WTC11 (cell line): ENCODE measurements at regions not wholly inside any gene's neighbourhood (a gene's known extent, or its start where the extent isn't known, plus 50 kb on each side); places are given as distances from the start of the nearest gene placed in this dataset.

Experiments
- ATAC-seq: fragments of 200-7000 bp; cut with Tn5 transposase; 2 replicates; pipeline ENCODE4 v1.10.0; 2021; ENCODE audit warnings: mild to moderate bottlenecking, moderate library complexity
- CTCF ChIA-PET: fragments of 300-600 bp; sonication (Branson Sonifier 250); formaldehyde crosslinking; loops from one replicate; lab custom pipeline; 2021; ENCODE audit warnings: antibody characterized with exemption; lab: Charles Lee
- POLR2A ChIA-PET: fragments of 350-600 bp; sonication (Branson Sonifier 250); formaldehyde crosslinking; loops from one replicate; lab custom pipeline; 2021; ENCODE audit warnings: antibody characterized with exemption; lab: Charles Lee
- DNase-seq: peaks from one replicate; pipeline ENCODE4 v3.0.0; 2021; ENCODE audit warnings: low spot score
- H3K27ac Mint-ChIP-seq: 2 replicates; pipeline ENCODE4 v1.8.0; 2021; ENCODE audit warnings: mixed read lengths
- H3K27me3 Mint-ChIP-seq: 2 replicates; pipeline ENCODE4 v1.8.0; 2021; ENCODE audit warnings: low read depth, mild to moderate bottlenecking, moderate library complexity, mixed read lengths
- H3K36me3 Mint-ChIP-seq: 2 replicates; pipeline ENCODE4 v1.8.0; 2021; ENCODE audit warnings: mixed read lengths
- H3K4me1 Mint-ChIP-seq: 2 replicates; pipeline ENCODE4 v1.8.0; 2022; ENCODE audit warnings: mixed read lengths
- H3K4me3 Mint-ChIP-seq: 2 replicates; pipeline ENCODE4 v1.8.0; 2021; ENCODE audit warnings: mild to moderate bottlenecking, moderate library complexity, mixed read lengths
- H3K9me3 Mint-ChIP-seq: 2 replicates; pipeline ENCODE4 v1.8.0; 2021; ENCODE audit warnings: mixed read lengths
- ARID4B ChIP-seq: sonication (generic); formaldehyde crosslinking; IDR thresholded peaks from 2 replicates; pipeline ENCODE4 v1.8.0; 2023; ENCODE audit warnings: missing genetic modification reagents, mild to moderate bottlenecking, borderline replicate concordance
- ATF2 ChIP-seq: sonication (generic); formaldehyde crosslinking; IDR thresholded peaks from 2 replicates; pipeline ENCODE4 v1.8.1; 2022; ENCODE audit warnings: low read depth, missing genetic modification reagents, borderline replicate concordance
- ATF3 ChIP-seq: sonication (generic); formaldehyde crosslinking; conservative IDR thresholded peaks from 2 replicates; pipeline ENCODE4 v1.8.1; 2022; ENCODE audit warnings: mild to moderate bottlenecking, missing genetic modification reagents
- CBFB ChIP-seq: sonication (generic); formaldehyde crosslinking; IDR thresholded peaks from 2 replicates; pipeline ENCODE4 v1.8.1; 2022; ENCODE audit warnings: mild to moderate bottlenecking, low read depth, missing genetic modification reagents
- CTCF ChIP-seq: fragments of 200-600 bp; IDR thresholded peaks from 2 replicates; pipeline ENCODE4 v1.8.0; 2022; ENCODE audit warnings: antibody characterized with exemption
- ELF4 ChIP-seq: sonication (generic); formaldehyde crosslinking; IDR thresholded peaks from 2 replicates; pipeline ENCODE4 v1.8.1; 2022; ENCODE audit warnings: low read depth, mild to moderate bottlenecking, moderate library complexity, missing genetic modification reagents
- ERG ChIP-seq: fragments of 250-450 bp; sonication (Bioruptor Pico); IDR thresholded peaks from 2 replicates; pipeline ENCODE4 v1.8.0; 2021; ENCODE audit warnings: mild to moderate bottlenecking
- ESRRA ChIP-seq: sonication (generic); formaldehyde crosslinking; IDR thresholded peaks from 2 replicates; pipeline ENCODE4 v1.8.1; 2022; ENCODE audit warnings: mild to moderate bottlenecking, missing genetic modification reagents, borderline replicate concordance
- HMGXB4 ChIP-seq: sonication (generic); formaldehyde crosslinking; IDR thresholded peaks from 2 replicates; pipeline ENCODE4 v1.8.1; 2023; ENCODE audit warnings: mild to moderate bottlenecking, moderate library complexity, missing genetic modification reagents
- SP1 ChIP-seq: sonication (generic); formaldehyde crosslinking; conservative IDR thresholded peaks from 2 replicates; pipeline ENCODE4 v1.8.1; 2022; ENCODE audit warnings: missing genetic modification reagents
- ZMAT4 ChIP-seq: fragments of 250-450 bp; sonication (Bioruptor Pico); IDR thresholded peaks from 2 replicates; pipeline ENCODE4 v1.9.0; 2021; ENCODE audit warnings: mild to moderate bottlenecking
- ZNF281 ChIP-seq: sonication (generic); formaldehyde crosslinking; IDR thresholded peaks from 2 replicates; pipeline ENCODE4 v1.8.0; 2023; ENCODE audit warnings: mild to moderate bottlenecking, missing genetic modification reagents
- ZNF671 ChIP-seq: fragments of 250-450 bp; sonication (Bioruptor Pico); IDR thresholded peaks from 2 replicates; pipeline ENCODE4 v1.8.0; 2021; ENCODE audit warnings: mild to moderate bottlenecking

- TF ChIP-seq ARID4B (CRISPR knock-in tag) (no peak), ZNF671 (CRISPR knock-in tag) (no peak)
Observed at GRCh38 chr6:164905311-164905710, 404.1 kb downstream of the C6orf118 start (continued).

- CTCF ChIA-PET, result interaction anchor here (0.9 kb wide), 1 partner anchor 29 kb away, joined by 3 read pairs; no protein-coding TSS in a partner anchor
- POLR2A ChIA-PET, result no interaction called here
- no peak for ATAC-seq
- TF ChIP-seq HMGXB4 (CRISPR knock-in tag), result no peak
- no peak for TF ChIP-seq ZNF281
- no peak for TF ChIP-seq ATF2 (CRISPR knock-in tag)
- TF ChIP-seq, all 79 proteins: peak for 0
- no peak for DNase-seq
- peaks cover 23% of the 10 kb centered on the region for H3K9me3 Mint-ChIP-seq
- peaks cover 5% of the 10 kb centered on the region; the same call in 1 of the 2 replicates for H3K36me3 Mint-ChIP-seq
- no peaks in the 10 kb centered on the region for H3K27me3 Mint-ChIP-seq
- H3K4me3 Mint-ChIP-seq, result no peak overlapping the region
- no peak overlapping the region for H3K27ac Mint-ChIP-seq
- H3K4me1 Mint-ChIP-seq, result no peaks in the 10 kb centered on the region
Observed at GRCh38 chr6:164898412-164898811, 411.0 kb downstream of the C6orf118 start.

- CTCF ChIA-PET, result interaction anchor here (0.9 kb wide), 1 partner anchor 30 kb away, joined by 3 read pairs; no protein-coding TSS in a partner anchor
- H3K4me3 Mint-ChIP-seq, result no peak overlapping the region
- DNase-seq, result peak; percentile 14
- peaks cover 5% of the 10 kb centered on the region; the same call in 1 of the 2 replicates for H3K36me3 Mint-ChIP-seq
- TF ChIP-seq ATF3, result no peak
- 0 out of 2 replicates have a peak, but pooled peaks have one; percentile 27 for TF ChIP-seq CTCF
- no peak for TF ChIP-seq ELF4 (CRISPR knock-in tag)
- no peak for TF ChIP-seq ZNF281
- no peak for TF ChIP-seq CBFB
- TF ChIP-seq ERG, result no peak
- no peak for TF ChIP-seq ZMAT4
- TF ChIP-seq SP1, result no peak
- TF ChIP-seq ESRRA (CRISPR knock-in tag), result no peak
- no peaks in the 10 kb centered on the region for H3K27me3 Mint-ChIP-seq
- H3K27ac Mint-ChIP-seq, result no peak overlapping the region
- no peaks in the 10 kb centered on the region for H3K4me1 Mint-ChIP-seq
- POLR2A ChIA-PET, result no interaction called here
- H3K9me3 Mint-ChIP-seq, result peaks cover 23% of the 10 kb centered on the region
- peak; percentile 90 for ATAC-seq
Observed at GRCh38 chr6:164897523-164898235, 411.7 kb downstream of the C6orf118 start.
